PC-3 (cell line): ENCODE measurements at regions not wholly inside any gene's neighbourhood (a gene's known extent, or its start where the extent isn't known, plus 50 kb on each side); places are given as distances from the start of the nearest gene placed in this dataset.

Source experiments
- ATAC-seq: fragments of 200-7000 bp; cut with Tn5 transposase; 2 replicates; pipeline ENCODE4 v1.9.1; 2020; ENCODE audit warnings: mild to moderate bottlenecking, moderate library complexity
- BruUV-seq: library from RNA; stranded (reverse); fragments of 400-500 nt; replicated peaks from 2 replicates; lab custom pipeline; 2021; lab: Mats Ljungman, UMichigan
- CTCF ChIA-PET: fragments of 300-600 bp; sonication (Branson Sonifier 250); formaldehyde crosslinking; loops from one replicate; lab custom pipeline; 2022; ENCODE audit warnings: antibody characterized with exemption; lab: Charles Lee
- POLR2A ChIA-PET: fragments of 300-600 bp; sonication (Branson Sonifier 250); formaldehyde crosslinking; loops from one replicate; lab custom pipeline; 2022; ENCODE audit warnings: antibody characterized with exemption; ENCODE audit not compliant: unreplicated experiment; lab: Charles Lee
- DNase-seq: peaks from one replicate; pipeline ENCODE4 v3.0.0-alpha.2; 2015
- H2AFZ ChIP-seq: fragments of 300-600 bp; sonication (generic); 2 replicates; pipeline ENCODE4 v1.6.0; 2016; ENCODE audit warnings: antibody characterized with exemption, low read length
- H3F3A ChIP-seq: fragments of 300-600 bp; sonication (generic); one replicate; pipeline ENCODE4 v1.6.0; 2017; ENCODE audit warnings: antibody characterized with exemption, low read length, control low read depth, mild to moderate bottlenecking; ENCODE audit not compliant: unreplicated experiment
- H3K27ac ChIP-seq: fragments of 300-600 bp; sonication (generic); 2 replicates; pipeline ENCODE4 v1.5.1; 2016; ENCODE audit warnings: mild to moderate bottlenecking, low read length
- H3K27me3 ChIP-seq: fragments of 300-600 bp; sonication (generic); 2 replicates; pipeline ENCODE4 v1.6.1; 2016; ENCODE audit warnings: low read length, mixed read lengths
- H3K36me3 ChIP-seq: fragments of 300-600 bp; sonication (generic); 2 replicates; pipeline ENCODE4 v1.6.1; 2016; ENCODE audit warnings: low read depth, mixed run types, low read length, mixed read lengths
- H3K4me1 ChIP-seq: fragments of 300-600 bp; sonication (generic); 2 replicates; pipeline ENCODE4 v1.5.1; 2016; ENCODE audit warnings: low read length; ENCODE audit not compliant: insufficient read depth
- H3K4me2 ChIP-seq: fragments of 300-600 bp; sonication (generic); 2 replicates; pipeline ENCODE4 v1.6.0; 2016; ENCODE audit warnings: low read length
- H3K4me3 ChIP-seq: fragments of 300-600 bp; sonication (generic); 2 replicates; pipeline ENCODE4 v1.5.1; 2016; ENCODE audit warnings: mild to moderate bottlenecking, low read length, mixed read lengths
- H3K79me2 ChIP-seq: fragments of 300-600 bp; sonication (generic); 2 replicates; pipeline ENCODE4 v1.6.1; 2017; ENCODE audit warnings: low read length, mixed read lengths
- H3K9ac ChIP-seq: fragments of 300-600 bp; sonication (generic); 2 replicates; pipeline ENCODE4 v1.6.0; 2016; ENCODE audit warnings: mild to moderate bottlenecking, low read length
- H3K9me2 ChIP-seq: fragments of 300-600 bp; sonication (generic); replicated peaks from 2 replicates; pipeline ENCODE4 v1.6.1; 2016; ENCODE audit warnings: mixed run types, low read length, mixed read lengths
- H3K9me3 ChIP-seq: fragments of 300-600 bp; sonication (generic); 2 replicates; pipeline ENCODE4 v1.6.1; 2016; ENCODE audit warnings: low read length, mixed read lengths
- H4K20me1 ChIP-seq: fragments of 300-600 bp; sonication (generic); 2 replicates; pipeline ENCODE4 v1.6.1; 2016; ENCODE audit warnings: low read length, mixed read lengths
- CTCF ChIP-seq: fragments of 300-600 bp; sonication (generic); conservative IDR thresholded peaks from 2 replicates; pipeline ENCODE4 v1.5.1; 2017; ENCODE audit warnings: antibody characterized with exemption, low read depth, mild to moderate bottlenecking, low read length
- EZH2 ChIP-seq: fragments of 300-600 bp; sonication (generic); IDR thresholded peaks from one replicate; pipeline ENCODE4 v1.6.1; 2017; ENCODE audit warnings: antibody characterized with exemption, mild to moderate bottlenecking, low read length; ENCODE audit not compliant: unreplicated experiment
- EZH2phosphoT487 ChIP-seq: fragments of 300-600 bp; sonication (generic); IDR thresholded peaks from 2 replicates; pipeline ENCODE4 v1.6.1; 2018; ENCODE audit warnings: mild to moderate bottlenecking, antibody characterized with exemption, low read length, borderline replicate concordance
- intact Hi-C: fragments of 100-400 bp; cut with micrococcal nuclease; formaldehyde crosslinking; loops from 2 replicates; pipeline ENCODE4 v1.9.0; 2023

DNA sequence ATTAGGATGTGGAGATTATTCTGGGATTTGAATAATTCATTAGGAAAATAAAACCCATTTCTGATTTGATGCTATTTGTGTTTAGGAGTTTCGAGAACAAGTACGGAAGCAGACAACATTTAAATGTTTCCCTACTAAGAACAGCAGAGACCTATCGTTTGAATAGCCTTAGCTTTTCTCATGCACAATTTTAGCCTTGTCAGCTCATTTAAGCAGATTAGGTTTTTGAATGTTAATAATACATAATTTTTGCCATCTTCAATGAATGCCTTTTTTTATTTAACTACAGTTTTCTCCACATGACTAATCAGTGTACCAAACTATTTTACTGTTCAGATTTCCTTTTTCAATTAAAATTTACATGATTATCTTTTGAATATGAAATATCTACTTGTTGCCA lies 592.0 kb downstream of the BCKDHB start:
- no peak overlapping the region for H3K9ac ChIP-seq
- no peak for ATAC-seq
- no TSS peak for BruUV-seq
- H4K20me1 ChIP-seq = no peaks in the 10 kb centered on the region
- no peaks in the 10 kb centered on the region for H3K27me3 ChIP-seq
- DNase-seq = no peak
- H3F3A ChIP-seq = no peaks in the 10 kb centered on the region
- no peaks in the 10 kb centered on the region for H3K9me2 ChIP-seq
- H3K36me3 ChIP-seq = no peaks in the 10 kb centered on the region
- H3K9me3 ChIP-seq = no peaks in the 10 kb centered on the region
- no peaks in the 10 kb centered on the region for H3K79me2 ChIP-seq
- no peak overlapping the region for H3K4me2 ChIP-seq
- no peak overlapping the region for H3K4me3 ChIP-seq
- POLR2A ChIA-PET = no interaction called here
- intact Hi-C loops = no loop called here
- peaks cover 11% of the 10 kb centered on the region for H3K4me1 ChIP-seq
- TF ChIP-seq EZH2phosphoT487 = no peak
- CTCF ChIA-PET = no interaction called here
- H3K27ac ChIP-seq = no peak overlapping the region
- H2AFZ ChIP-seq = no peak overlapping the region

DNA sequence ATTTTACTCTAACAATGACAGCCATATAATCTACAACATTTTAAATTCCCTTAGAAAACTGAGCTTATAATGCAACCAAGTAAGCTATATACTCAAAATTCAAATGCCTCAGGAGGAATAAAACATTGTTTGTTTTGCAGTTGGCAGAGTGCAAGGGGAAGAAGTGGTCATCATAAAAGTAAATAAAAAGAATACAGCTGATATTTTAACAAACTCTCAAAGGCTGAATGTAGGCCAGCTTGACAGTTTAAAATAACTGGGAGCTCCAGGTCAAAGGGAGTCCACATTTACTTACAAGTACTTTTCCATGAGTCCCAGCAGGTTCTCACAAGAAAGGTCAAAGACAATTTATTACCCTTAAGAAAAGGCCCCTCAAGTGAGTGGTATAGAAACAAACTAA lies 589.8 kb downstream of the BCKDHB start:
- no peaks in the 10 kb centered on the region for H4K20me1 ChIP-seq
- no peaks in the 10 kb centered on the region for H3K79me2 ChIP-seq
- H3K36me3 ChIP-seq = no peaks in the 10 kb centered on the region
- ChIA-PET POLR2A (no interaction called here), CTCF (no interaction called here)
- no peaks in the 10 kb centered on the region for H3K9me2 ChIP-seq
- peak overlapping the region; percentile 9; the same call in 1 of the 2 replicates for H3K4me2 ChIP-seq
- H3K9me3 ChIP-seq = no peaks in the 10 kb centered on the region
- intact Hi-C loops = no loop called here
- H3K4me1 ChIP-seq = peaks cover 11% of the 10 kb centered on the region
- DNase-seq (peak; percentile 40), ATAC-seq (peak; percentile 88)
- no peaks in the 10 kb centered on the region for H3K27me3 ChIP-seq
- H3F3A ChIP-seq = no peaks in the 10 kb centered on the region
- H3K27ac ChIP-seq = no peak overlapping the region
- no TSS peak for BruUV-seq
- no peak for TF ChIP-seq CTCF
- TF ChIP-seq EZH2 = no peak
- TF ChIP-seq EZH2phosphoT487 = no peak
- no peak overlapping the region for H3K4me3 ChIP-seq
- H2AFZ ChIP-seq = no peak overlapping the region
- H3K9ac ChIP-seq = no peak overlapping the region

DNA sequence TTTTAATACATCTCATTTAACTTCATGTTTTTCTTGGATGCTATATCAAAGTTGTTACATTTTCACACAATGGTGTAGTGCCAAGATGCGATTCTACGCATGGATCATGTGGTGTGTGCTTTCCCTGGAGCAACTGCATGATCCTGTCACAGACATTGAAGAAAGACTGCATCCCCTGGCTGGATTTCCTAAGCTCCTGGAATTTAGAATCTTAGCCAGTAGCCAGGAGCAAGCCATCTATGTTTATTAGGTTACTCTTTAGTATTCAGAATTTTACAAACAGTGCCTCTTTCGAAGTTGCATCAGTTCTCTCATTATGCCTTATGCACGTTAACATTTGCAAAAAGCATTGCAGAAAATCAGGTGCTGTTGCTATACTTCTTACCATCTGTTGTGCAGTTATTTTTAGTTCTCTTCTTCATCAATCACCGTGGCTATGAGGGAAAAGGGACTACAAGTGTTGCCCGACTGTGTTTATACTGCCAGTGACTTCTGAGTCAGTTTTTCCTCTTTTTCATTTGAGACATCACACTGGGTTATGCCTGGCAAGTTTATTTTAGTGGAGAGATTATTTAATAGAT lies 584.2 kb downstream of the BCKDHB start:
- DNase-seq (no peak), ATAC-seq (no peak)
- Histone ChIP-seq H3K4me2 (no peak overlapping the region), H3K9ac (no peak overlapping the region), H4K20me1 (no peaks in the 10 kb centered on the region), H3K9me3 (no peaks in the 10 kb centered on the region), H2AFZ (no peak overlapping the region), H3F3A (no peaks in the 10 kb centered on the region), H3K4me1 (no peaks in the 10 kb centered on the region), H3K79me2 (no peaks in the 10 kb centered on the region), H3K4me3 (no peak overlapping the region), H3K27ac (no peak overlapping the region), H3K27me3 (no peaks in the 10 kb centered on the region), H3K36me3 (no peaks in the 10 kb centered on the region), H3K9me2 (no peaks in the 10 kb centered on the region)
- BruUV-seq = no TSS peak
- ChIA-PET POLR2A (no interaction called here), CTCF (no interaction called here)
- TF ChIP-seq CTCF (no peak), EZH2phosphoT487 (no peak), EZH2 (no peak)
- intact Hi-C loops = no loop called here
